Testis (tissue), 2 donors: ENCODE measurements at regions not wholly inside any gene's neighbourhood (a gene's known extent, or its start where the extent isn't known, plus 50 kb on each side); places are given as distances from the start of the nearest gene placed in this dataset.

Experiments used
- DNase-seq: peaks from one replicate; pipeline ENCODE4 v3.0.0-alpha.2; 2019
- H3K27ac ChIP-seq, 2 donors: fragments of 200-600 bp; sonication (generic); one replicate each; pipeline ENCODE4 v1.5.1; 2019
- H3K27me3 ChIP-seq: fragments of 200-600 bp; sonication (generic); one replicate; pipeline ENCODE4 v1.5.1; 2019
- H3K36me3 ChIP-seq: fragments of 200-600 bp; sonication (generic); one replicate; pipeline ENCODE4 v1.5.1; 2017; ENCODE audit warnings: low read depth; ENCODE audit errors: missing control alignments
- H3K4me1 ChIP-seq: fragments of 200-600 bp; sonication (generic); one replicate; pipeline ENCODE4 v1.5.1; 2019
- H3K4me3 ChIP-seq, 2 donors: fragments of 200-600 bp; sonication (generic); one replicate each; pipeline ENCODE4 v1.5.1; 2017 to 2019
- H3K9me3 ChIP-seq: fragments of 200-600 bp; sonication (generic); one replicate; pipeline ENCODE4 v1.5.1; 2017
- POLR2A ChIP-seq: fragments of 450-650 bp; IDR thresholded peaks from one replicate; pipeline ENCODE4 v1.6.1; 2017; ENCODE audit warnings: antibody characterized with exemption, mild to moderate bottlenecking, moderate library complexity
- WGBS, 2 donors: methylation state at CpG; one replicate each; pipeline ENCODE4 v1.1.5; 2018; 5-methylcytosine and 5-hydroxymethylcytosine counted together
- intact Hi-C: fragments of 100-400 bp; cut with DNase I; formaldehyde crosslinking; loops from one replicate; pipeline ENCODE4 v1.15.1; 2023; ENCODE audit warnings: low total_unique reads
- TF ChIP-seq, protein P1 (sequence below), 3 experiments: fragments of 450-650 bp in 2 of 3; fragments of 200-600 bp in 1 of 3; sonication (generic) in 1 of 3; IDR thresholded peaks; one replicate each; pipeline ENCODE4 v1.5.1; 2016 to 2019; ENCODE audit warnings: antibody characterized with exemption in 3 of 3, mild to moderate bottlenecking in 2 of 3, moderate library complexity in 1 of 3

GRCh38 chr4:118585015-118585414 lies 100.2 kb upstream of the METTL14 start:
- Histone ChIP-seq H3K27ac (peak overlapping the region in 1 of 2 donors; percentile 4), H3K4me3 (no peak overlapping the region), H3K4me1 (peaks cover 17% of the 10 kb centered on the region), H3K27me3 (no peaks in the 10 kb centered on the region), H3K36me3 (no peaks in the 10 kb centered on the region), H3K9me3 (no peaks in the 10 kb centered on the region)
- no peak for DNase-seq
- intact Hi-C loops: no loop called here
- TF ChIP-seq POLR2A: no peak
- TF ChIP-seq, protein P1, sequence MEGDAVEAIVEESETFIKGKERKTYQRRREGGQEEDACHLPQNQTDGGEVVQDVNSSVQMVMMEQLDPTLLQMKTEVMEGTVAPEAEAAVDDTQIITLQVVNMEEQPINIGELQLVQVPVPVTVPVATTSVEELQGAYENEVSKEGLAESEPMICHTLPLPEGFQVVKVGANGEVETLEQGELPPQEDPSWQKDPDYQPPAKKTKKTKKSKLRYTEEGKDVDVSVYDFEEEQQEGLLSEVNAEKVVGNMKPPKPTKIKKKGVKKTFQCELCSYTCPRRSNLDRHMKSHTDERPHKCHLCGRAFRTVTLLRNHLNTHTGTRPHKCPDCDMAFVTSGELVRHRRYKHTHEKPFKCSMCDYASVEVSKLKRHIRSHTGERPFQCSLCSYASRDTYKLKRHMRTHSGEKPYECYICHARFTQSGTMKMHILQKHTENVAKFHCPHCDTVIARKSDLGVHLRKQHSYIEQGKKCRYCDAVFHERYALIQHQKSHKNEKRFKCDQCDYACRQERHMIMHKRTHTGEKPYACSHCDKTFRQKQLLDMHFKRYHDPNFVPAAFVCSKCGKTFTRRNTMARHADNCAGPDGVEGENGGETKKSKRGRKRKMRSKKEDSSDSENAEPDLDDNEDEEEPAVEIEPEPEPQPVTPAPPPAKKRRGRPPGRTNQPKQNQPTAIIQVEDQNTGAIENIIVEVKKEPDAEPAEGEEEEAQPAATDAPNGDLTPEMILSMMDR (IDR thresholded peaks at IDR 0.05): no peak
- WGBS, 2 donors: 76 to 78% methylated on average over 5 of the region's 5 CpGs

GRCh38 chr4:118586357-118586790 lies 98.8 kb upstream of the METTL14 start:
- 31 to 38% methylated on average over 6 of the region's 6 CpGs for WGBS, 2 donors
- no peak for TF ChIP-seq POLR2A
- TF ChIP-seq, protein P1 (IDR thresholded peaks at IDR 0.05): no peak
- Histone ChIP-seq H3K36me3 (no peaks in the 10 kb centered on the region), H3K9me3 (no peaks in the 10 kb centered on the region), H3K27ac (peak overlapping the region in 1 of 2 donors; percentile 17), H3K4me3 (no peak overlapping the region), H3K4me1 (peaks cover 20% of the 10 kb centered on the region), H3K27me3 (no peaks in the 10 kb centered on the region)
- peak; percentile 81 for DNase-seq
- intact Hi-C loops: no loop called here

DNA sequence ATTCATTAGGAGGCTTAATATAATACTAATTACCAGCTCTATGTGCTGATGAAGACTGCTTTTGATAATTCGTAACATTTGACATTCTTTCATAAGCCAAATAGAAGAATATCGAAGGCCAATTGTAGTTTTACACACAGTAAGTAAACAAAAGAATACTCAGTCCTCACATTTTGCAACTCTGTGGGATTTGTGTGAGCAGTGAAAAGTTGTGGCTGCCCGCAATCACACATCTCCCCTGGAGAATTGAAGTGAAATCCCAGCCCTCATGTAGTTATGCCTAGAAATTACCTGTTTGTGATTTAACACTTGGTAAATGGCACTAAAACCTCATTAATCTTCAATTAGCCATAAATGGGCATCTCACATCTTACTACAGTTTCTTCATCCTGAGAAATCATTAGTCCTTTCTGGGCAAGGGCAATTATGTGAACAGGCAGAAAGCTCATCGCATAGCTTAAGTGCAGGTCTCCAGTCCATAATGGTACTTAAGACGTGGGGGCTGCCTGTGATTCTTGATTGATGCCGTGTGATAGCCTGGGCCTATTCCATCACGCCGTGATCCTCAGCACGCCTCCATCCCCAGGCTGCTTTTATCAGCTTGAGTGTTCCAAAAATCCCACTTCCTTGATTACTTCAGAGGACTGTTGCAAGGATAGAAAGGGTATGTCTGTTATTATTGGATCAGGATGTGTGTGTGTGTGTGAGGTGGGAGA lies 97.9 kb upstream of the METTL14 start:
- Histone ChIP-seq H3K36me3 (no peaks in the 10 kb centered on the region), H3K27ac (peak overlapping the region in 1 of 2 donors; percentile 17), H3K9me3 (no peaks in the 10 kb centered on the region), H3K27me3 (no peaks in the 10 kb centered on the region), H3K4me3 (no peak overlapping the region), H3K4me1 (peaks cover 20% of the 10 kb centered on the region)
- intact Hi-C loops: no loop called here
- no peak for TF ChIP-seq POLR2A
- TF ChIP-seq, protein P1 (IDR thresholded peaks at IDR 0.05): no peak
- 38 to 45% methylated on average over 9 of the region's 9 CpGs for WGBS, 2 donors
- no peak for DNase-seq

GRCh38 chr4:118587946-118588345 lies 97.2 kb upstream of the METTL14 start:
- Histone ChIP-seq H3K36me3 (no peaks in the 10 kb centered on the region), H3K9me3 (no peaks in the 10 kb centered on the region), H3K4me3 (no peak overlapping the region), H3K27ac (no peak overlapping the region), H3K4me1 (peaks cover 20% of the 10 kb centered on the region), H3K27me3 (no peaks in the 10 kb centered on the region)
- 87 to 91% methylated on average over 4 of the region's 4 CpGs for WGBS, 2 donors
- intact Hi-C loops: no loop called here
- no peak for DNase-seq
- TF ChIP-seq POLR2A: no peak
- TF ChIP-seq, protein P1 (IDR thresholded peaks at IDR 0.05): no peak

GRCh38 chr4:118589471-118590055 lies 95.6 kb upstream of the METTL14 start:
- 87 to 91% methylated on average over 9 of the region's 9 CpGs for WGBS, 2 donors
- H3K4me1 ChIP-seq: peaks cover 20% of the 10 kb centered on the region
- H3K4me3 ChIP-seq: no peak overlapping the region
- H3K36me3 ChIP-seq: no peaks in the 10 kb centered on the region
- intact Hi-C loops: no loop called here
- no peak overlapping the region for H3K27ac ChIP-seq
- H3K27me3 ChIP-seq: no peaks in the 10 kb centered on the region
- H3K9me3 ChIP-seq: no peaks in the 10 kb centered on the region
- no peak for DNase-seq
- no peak for TF ChIP-seq POLR2A
- TF ChIP-seq, protein P1 (IDR thresholded peaks at IDR 0.05): no peak
